ENCODE measurements at regions not wholly inside any gene's neighbourhood (a gene's known extent, or its start where the extent isn't known, plus 50 kb on each side); places are given as distances from the start of the nearest gene placed in this dataset.

DNA sequence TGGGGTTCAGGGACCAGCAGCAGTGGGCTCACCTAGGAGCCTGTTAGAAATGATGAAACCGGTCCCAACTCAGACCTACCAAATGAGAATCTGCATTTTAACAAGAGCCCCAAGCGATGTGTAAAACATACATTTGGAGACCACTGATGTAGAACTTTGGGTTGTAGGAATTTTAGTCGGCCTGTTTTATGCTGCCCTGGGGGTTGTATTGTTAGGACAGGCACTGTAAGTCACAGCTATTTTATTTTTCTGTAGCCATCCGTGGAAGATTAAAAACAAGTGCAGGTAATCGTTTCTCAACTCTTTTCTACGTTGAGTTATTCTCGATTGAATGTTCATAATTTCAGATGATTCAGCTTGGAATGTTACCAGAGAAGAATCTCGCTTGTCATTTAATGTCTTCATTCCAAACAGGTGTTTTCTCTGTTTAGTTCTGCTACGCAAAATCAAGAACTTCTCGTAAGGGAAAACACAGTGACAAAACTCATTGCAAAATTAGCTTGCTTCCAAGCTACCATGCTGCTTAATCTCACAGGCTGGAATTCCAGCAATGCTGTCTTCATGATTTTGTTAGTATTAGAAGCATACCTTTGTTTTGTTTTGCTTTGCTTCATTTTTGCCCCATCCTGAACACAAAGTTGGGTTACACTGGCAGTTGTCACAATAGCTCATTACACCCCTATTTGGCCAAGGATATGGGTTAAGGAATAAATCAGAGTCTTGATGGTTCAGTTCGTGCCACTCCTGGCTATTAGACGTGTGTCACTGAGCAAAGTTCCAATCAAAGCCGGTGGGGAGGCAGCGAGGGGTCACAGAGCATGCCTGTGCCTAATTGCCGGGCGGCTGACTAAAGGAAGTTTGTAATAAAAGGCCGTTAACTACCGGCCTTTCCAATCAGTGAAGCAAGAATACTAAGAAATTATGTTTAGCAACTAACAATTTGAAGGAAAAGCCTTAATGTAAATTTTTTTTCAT is 676.9 kb downstream of the GATA3 start:
- TF ChIP-seq, protein P1, sequence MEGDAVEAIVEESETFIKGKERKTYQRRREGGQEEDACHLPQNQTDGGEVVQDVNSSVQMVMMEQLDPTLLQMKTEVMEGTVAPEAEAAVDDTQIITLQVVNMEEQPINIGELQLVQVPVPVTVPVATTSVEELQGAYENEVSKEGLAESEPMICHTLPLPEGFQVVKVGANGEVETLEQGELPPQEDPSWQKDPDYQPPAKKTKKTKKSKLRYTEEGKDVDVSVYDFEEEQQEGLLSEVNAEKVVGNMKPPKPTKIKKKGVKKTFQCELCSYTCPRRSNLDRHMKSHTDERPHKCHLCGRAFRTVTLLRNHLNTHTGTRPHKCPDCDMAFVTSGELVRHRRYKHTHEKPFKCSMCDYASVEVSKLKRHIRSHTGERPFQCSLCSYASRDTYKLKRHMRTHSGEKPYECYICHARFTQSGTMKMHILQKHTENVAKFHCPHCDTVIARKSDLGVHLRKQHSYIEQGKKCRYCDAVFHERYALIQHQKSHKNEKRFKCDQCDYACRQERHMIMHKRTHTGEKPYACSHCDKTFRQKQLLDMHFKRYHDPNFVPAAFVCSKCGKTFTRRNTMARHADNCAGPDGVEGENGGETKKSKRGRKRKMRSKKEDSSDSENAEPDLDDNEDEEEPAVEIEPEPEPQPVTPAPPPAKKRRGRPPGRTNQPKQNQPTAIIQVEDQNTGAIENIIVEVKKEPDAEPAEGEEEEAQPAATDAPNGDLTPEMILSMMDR (IDR thresholded peaks at IDR 0.05; ENCODE audit: insufficient read depth, low read length): no peak
- TF ChIP-seq GABPA (IDR thresholded peaks at IDR 0.05; ENCODE audit: low read depth) (no peak), POLR2AphosphoS5 (IDR thresholded peaks at IDR 0.05; ENCODE audit: low read depth) (no peak), SPI1 (IDR thresholded peaks at IDR 0.05; ENCODE audit: borderline replicate concordance, low read depth) (no peak)
- TF ChIP-seq, protein P2, sequence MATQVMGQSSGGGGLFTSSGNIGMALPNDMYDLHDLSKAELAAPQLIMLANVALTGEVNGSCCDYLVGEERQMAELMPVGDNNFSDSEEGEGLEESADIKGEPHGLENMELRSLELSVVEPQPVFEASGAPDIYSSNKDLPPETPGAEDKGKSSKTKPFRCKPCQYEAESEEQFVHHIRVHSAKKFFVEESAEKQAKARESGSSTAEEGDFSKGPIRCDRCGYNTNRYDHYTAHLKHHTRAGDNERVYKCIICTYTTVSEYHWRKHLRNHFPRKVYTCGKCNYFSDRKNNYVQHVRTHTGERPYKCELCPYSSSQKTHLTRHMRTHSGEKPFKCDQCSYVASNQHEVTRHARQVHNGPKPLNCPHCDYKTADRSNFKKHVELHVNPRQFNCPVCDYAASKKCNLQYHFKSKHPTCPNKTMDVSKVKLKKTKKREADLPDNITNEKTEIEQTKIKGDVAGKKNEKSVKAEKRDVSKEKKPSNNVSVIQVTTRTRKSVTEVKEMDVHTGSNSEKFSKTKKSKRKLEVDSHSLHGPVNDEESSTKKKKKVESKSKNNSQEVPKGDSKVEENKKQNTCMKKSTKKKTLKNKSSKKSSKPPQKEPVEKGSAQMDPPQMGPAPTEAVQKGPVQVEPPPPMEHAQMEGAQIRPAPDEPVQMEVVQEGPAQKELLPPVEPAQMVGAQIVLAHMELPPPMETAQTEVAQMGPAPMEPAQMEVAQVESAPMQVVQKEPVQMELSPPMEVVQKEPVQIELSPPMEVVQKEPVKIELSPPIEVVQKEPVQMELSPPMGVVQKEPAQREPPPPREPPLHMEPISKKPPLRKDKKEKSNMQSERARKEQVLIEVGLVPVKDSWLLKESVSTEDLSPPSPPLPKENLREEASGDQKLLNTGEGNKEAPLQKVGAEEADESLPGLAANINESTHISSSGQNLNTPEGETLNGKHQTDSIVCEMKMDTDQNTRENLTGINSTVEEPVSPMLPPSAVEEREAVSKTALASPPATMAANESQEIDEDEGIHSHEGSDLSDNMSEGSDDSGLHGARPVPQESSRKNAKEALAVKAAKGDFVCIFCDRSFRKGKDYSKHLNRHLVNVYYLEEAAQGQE (IDR thresholded peaks at IDR 0.05; ENCODE audit: insufficient replicate concordance, low read depth): no peak

Data from HL-60 (cell line).